22Rv1 (cell line): ENCODE measurements at regions not wholly inside any gene's neighbourhood (a gene's known extent, or its start where the extent isn't known, plus 50 kb on each side); places are given as distances from the start of the nearest gene placed in this dataset.

Experiments
- H3K27ac ChIP-seq: fragments of 450-650 bp; 2 replicates; pipeline ENCODE4 v1.5.1; 2017
- CTCF ChIP-seq: fragments of 450-650 bp; IDR thresholded peaks from 2 replicates; pipeline ENCODE4 v1.5.1; 2017; ENCODE audit warnings: mild to moderate bottlenecking
- ZFX ChIP-seq: fragments of 450-650 bp; IDR thresholded peaks from 2 replicates; pipeline ENCODE4 v1.6.1; 2017; ENCODE audit warnings: antibody characterized with exemption, borderline replicate concordance

- no peak overlapping the region for H3K27ac ChIP-seq
- TF ChIP-seq ZFX (no peak), CTCF (no peak)
Observed at GRCh38 chr10:111984057-111984456, 199.5 kb downstream of the GPAM start.

- H3K27ac ChIP-seq: no peak overlapping the region
- TF ChIP-seq CTCF (no peak), ZFX (no peak)
Observed at GRCh38 chr10:111986079-111986478, 197.5 kb downstream of the GPAM start.

GRCh38 chr10:111988646-111989045 lies 194.9 kb downstream of the GPAM start:
- no peak for TF ChIP-seq CTCF
- no peak for TF ChIP-seq ZFX
- H3K27ac ChIP-seq: no peak overlapping the region

GRCh38 chr10:111989136-111989911 lies 194.2 kb downstream of the GPAM start:
- no peak for TF ChIP-seq CTCF
- no peak for TF ChIP-seq ZFX
- no peak overlapping the region for H3K27ac ChIP-seq

- H3K27ac ChIP-seq: no peak overlapping the region
- TF ChIP-seq CTCF: peak; percentile 32
- no peak for TF ChIP-seq ZFX
Observed at GRCh38 chr10:111990734-111991133, 192.8 kb downstream of the GPAM start.

GRCh38 chr10:111993321-111993720 lies 190.2 kb downstream of the GPAM start:
- H3K27ac ChIP-seq: no peak overlapping the region
- TF ChIP-seq CTCF (no peak), ZFX (no peak)

- TF ChIP-seq ZFX (no peak), CTCF (no peak)
- H3K27ac ChIP-seq: no peak overlapping the region
Observed at GRCh38 chr10:111993872-111994426, 189.6 kb downstream of the GPAM start.
